Stimulated activated CD8-positive, alpha-beta memory T cell treated with anti-CD3 and anti-CD28 coated beads, Interleukin-7, amount 100 ng/mL, for 24 hours (primary cell): ENCODE measurements at regions not wholly inside any gene's neighbourhood (a gene's known extent, or its start where the extent isn't known, plus 50 kb on each side); places are given as distances from the start of the nearest gene placed in this dataset.
"Not testable (repeated sequence)": the region's sequence is repeated elsewhere in the genome, so short reads cannot be mapped to it uniquely, and the experiment has no call there.

Experiments
- DNase-seq: peaks from one replicate; pipeline ENCODE4 v3.0.0-alpha.2; 2020; ENCODE audit warnings: low read depth

GRCh38 chr17:77341069-77341541, 200.3 kb downstream of the SEC14L1 start:
- no peak for DNase-seq

GRCh38 chr17:77342656-77342990, 201.9 kb downstream of the SEC14L1 start:
- not testable (repeated sequence) for DNase-seq

- no peak for DNase-seq
These were observed 202.4 kb downstream of the SEC14L1 start for GRCh38 chr17:77343031-77343800.

- no peak for DNase-seq
These were observed 203.3 kb downstream of the SEC14L1 start for GRCh38 chr17:77344038-77344437.

GRCh38 chr17:77345260-77345910, 204.6 kb downstream of the SEC14L1 start:
- DNase-seq = no peak

- DNase-seq = no peak
These were observed 206.0 kb downstream of the SEC14L1 start for GRCh38 chr17:77346765-77347164.

GRCh38 chr17:77347544-77347943, 206.8 kb downstream of the SEC14L1 start:
- no peak for DNase-seq

GRCh38 chr17:77349976-77350830, 209.4 kb downstream of the SEC14L1 start:
- DNase-seq = no peak

- DNase-seq = no peak
These were observed 211.7 kb downstream of the SEC14L1 start for GRCh38 chr17:77352441-77352840.

GRCh38 chr17:77352996-77353395, 212.2 kb downstream of the SEC14L1 start:
- no peak for DNase-seq

GRCh38 chr17:77353684-77354419, 213.1 kb downstream of the SEC14L1 start:
- DNase-seq = no peak

GRCh38 chr17:77354420-77354669, 213.6 kb downstream of the SEC14L1 start:
- DNase-seq = no peak

- no peak for DNase-seq
These were observed 214.1 kb downstream of the SEC14L1 start for GRCh38 chr17:77354670-77355455.

GRCh38 chr17:77356109-77356689, 215.4 kb downstream of the SEC14L1 start:
- DNase-seq = no peak

GRCh38 chr17:77356690-77357201, 216.0 kb downstream of the SEC14L1 start:
- DNase-seq = no peak

GRCh38 chr17:77358801-77359200, 218.0 kb downstream of the SEC14L1 start:
- no peak for DNase-seq

- DNase-seq = no peak
These were observed 218.5 kb downstream of the SEC14L1 start for GRCh38 chr17:77359236-77359635.

GRCh38 chr17:77361986-77362620, 221.3 kb downstream of the SEC14L1 start:
- DNase-seq = no peak

GRCh38 chr17:77363821-77364361, 223.1 kb downstream of the SEC14L1 start:
- no peak for DNase-seq

GRCh38 chr17:77364381-77364911, 223.7 kb downstream of the SEC14L1 start:
- DNase-seq = no peak
